GM19455 (cell line): ENCODE measurements at regions not wholly inside any gene's neighbourhood (a gene's known extent, or its start where the extent isn't known, plus 50 kb on each side); places are given as distances from the start of the nearest gene placed in this dataset.
"Not testable (repeated sequence)": the region's sequence is repeated elsewhere in the genome, so short reads cannot be mapped to it uniquely, and the experiment has no call there.

Source experiments
- ATAC-seq: cut with Tn5 transposase; IDR thresholded peaks from one replicate; pipeline ENCODE4 v1.9.1; 2021; ENCODE audit not compliant: unreplicated experiment

DNA sequence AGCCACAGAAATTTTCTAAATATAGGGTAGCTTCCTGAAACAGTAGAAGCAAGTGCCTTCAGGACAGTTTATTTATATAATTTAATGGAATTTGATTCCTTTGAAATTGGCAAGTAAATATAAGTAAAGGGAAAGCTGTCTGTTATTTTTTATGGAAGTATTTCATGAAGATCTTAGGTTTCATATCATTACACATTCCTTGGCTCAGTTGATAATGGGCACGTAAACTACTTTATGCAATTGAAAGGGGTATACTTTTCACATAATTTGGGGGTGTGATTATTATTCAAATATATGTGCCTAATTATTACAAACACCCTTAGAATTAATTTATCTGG lies 71.1 kb upstream of the RAP1B start:
- ATAC-seq: no peak

DNA sequence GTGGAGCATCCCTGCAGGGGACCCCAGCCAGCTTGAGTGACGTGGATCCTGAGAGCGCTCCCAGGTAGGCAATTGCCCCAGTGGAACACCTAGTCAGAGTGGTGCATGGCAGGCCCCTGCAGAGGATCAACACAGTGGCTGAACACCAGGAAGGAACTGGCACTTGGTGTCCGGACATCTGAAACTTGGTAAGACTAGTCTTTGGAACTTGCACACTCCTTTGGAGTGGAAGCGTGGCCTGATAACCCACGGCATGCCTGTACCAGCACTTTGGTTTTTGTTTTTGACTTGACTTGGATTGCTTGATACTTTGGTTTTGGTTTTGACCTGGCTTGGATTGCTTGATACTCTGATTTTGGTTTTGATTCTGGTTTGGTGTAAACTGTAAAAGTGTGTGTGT lies 69.9 kb upstream of the RAP1B start:
- not testable (repeated sequence) for ATAC-seq

DNA sequence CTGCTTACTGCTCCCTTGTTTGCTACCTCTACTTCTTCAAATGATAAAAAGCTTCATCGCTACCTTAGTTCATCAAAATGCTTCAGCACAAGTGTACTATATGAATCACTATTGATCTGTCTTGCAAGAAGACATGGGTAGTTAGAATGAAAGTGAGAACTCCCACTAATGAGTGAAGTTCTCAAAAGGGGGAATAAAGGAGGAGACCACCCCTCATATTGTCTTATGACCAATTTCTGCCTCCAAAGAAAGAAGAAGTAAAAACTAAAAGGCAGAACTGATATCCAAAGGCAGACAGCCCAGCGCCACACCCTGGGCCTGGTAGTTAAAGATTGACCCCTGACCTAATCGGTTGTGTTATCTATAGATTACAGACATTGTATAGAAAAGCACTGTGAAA lies 63.4 kb upstream of the RAP1B start:
- not testable (repeated sequence) for ATAC-seq

DNA sequence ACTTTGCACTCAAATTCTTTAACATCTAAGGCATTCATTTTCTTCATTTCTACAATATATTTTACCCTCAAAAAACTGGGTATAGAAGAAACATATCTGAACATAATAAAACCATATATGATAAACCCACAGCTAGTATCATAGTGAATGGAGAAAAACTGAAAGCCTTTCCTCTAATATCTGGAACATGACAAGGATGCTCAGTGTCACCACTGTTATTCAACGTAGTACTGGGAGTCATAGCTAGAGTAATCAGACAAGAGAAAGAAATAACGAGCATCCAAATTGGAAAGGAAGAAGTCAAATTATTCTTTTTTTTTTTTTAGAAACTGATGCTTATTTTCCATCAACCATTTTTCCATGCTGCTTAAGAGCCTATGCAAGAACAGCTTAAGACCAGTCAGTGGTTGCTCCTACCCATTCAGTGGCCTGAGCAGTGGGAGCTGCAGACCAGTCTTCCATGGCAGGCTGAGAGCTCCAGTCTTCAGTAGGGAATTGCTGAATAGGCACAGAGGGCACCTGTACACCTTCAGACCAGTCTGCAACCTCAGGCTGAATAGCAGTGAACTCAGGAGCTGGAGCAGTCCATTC lies 58.0 kb upstream of the RAP1B start:
- not testable (repeated sequence) for ATAC-seq

DNA sequence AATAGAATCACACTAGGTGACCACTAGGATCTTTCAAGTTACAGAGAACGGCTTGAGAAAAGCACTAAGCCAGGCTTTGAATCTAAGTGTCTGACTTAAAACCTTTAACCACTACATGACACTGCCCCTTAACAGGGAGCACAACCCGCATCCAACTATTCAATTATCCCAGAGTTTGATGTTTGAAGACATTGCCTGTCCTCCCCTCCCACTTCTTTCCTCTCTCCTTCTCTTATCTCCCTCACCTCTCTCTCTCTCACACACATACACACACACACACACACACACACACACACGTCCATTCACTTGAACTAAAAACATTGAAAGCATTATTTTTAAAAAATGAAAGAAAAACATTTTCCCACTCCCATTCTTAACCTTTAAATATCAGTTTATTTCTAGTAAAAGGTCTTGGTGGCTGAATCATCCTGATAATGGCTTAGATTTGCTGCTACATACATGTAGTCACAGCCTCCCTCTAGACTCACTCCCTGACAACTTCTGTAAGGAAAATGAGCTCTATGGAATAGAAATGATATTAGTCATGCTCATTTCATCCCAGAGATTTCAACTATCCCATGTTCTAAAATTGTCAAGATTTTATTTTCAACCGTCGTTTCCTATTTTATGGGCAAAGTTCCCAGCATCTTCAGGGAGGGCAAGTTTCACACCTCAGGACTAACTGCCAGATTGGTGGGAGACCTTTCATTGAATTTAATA lies 53.5 kb upstream of the RAP1B start:
- no peak for ATAC-seq

DNA sequence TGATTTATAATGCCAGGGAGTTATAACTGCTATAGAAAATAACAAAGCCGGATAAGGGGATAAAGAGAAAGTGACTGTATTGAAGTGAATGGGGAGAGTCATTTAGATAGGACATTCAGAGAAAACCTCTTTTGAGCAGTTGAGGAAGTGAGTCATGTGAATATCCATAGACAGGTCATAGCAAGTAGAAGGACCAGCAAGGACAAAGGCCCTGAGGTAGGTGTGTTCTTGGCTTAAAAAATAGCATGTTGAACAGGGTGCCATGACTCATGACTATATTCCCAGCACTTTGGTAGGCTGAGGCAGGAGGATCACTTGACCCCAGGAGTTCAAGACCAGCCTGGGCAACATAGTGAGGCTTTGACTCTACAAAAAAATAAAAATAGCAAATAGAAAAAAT lies 51.5 kb upstream of the RAP1B start:
- ATAC-seq: no peak

DNA sequence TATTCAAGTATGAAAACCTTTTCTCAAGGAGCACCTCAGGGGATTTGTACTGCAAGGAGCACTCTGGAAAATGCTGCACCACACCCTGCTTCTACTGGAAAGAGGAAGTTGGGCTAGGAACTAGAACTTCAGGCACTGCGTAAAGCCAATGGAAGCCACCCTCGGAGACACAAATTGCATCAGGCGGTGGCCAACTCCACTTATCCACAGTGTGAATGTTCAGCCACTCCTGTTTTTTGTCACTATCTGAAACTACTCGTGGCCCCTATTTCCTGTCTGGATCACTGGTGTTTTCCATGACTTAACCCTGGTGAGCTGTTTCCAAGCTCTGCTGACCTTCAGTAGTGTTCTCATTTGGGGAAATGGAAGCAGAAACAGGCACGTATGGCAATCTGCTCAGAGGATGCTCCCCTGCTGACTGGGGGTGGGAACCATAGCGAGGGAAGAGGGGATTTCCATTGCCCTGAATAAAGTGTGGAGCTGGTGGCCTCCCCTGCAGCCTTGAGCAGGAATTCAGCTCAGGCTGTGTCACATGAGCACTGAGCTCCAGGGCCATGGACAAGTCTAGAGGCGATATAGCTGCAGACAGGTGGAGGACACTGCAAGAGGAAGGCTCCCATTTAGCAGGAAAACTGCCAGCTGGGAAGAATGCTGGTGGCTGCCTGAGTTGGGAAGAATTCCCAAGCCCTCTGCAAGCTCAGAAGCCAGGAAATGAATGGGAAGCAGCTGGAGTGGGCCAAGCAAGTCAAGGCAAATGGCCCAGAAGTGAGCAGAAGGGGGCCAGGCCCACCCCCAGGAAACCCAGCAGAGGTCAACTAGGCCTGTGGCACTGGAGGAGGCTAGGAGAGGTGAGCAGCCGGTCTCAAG lies 50.5 kb upstream of the RAP1B start:
- no peak for ATAC-seq

DNA sequence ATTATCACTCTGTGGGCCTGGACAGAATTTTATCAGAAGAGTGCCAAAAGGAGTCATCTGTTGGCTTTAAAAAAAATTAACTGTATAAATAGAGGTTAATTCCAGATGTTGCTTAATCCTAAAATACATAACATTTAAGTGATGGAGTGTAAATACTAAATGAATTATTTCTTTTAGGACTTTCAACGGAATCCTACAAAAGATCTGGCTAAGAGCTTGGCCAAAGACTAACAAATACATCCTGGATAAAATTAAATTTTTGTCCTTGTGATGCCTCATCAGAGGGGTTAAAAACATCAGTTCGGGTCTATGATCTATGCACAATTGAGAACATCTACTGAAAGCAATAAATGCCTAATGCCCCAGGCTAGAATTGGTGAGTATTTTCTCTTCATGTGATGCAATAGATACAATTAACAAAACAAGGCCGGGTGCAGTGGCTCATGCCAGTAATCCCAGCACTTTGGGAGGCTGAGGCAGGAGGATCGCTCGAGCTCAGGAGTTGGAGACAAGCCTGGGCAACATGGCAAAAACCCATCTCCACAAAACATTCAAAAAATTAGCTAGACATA lies 49.8 kb upstream of the RAP1B start:
- ATAC-seq: no peak
